RPMI8226 (cell line): ENCODE measurements at regions not wholly inside any gene's neighbourhood (a gene's known extent, or its start where the extent isn't known, plus 50 kb on each side); places are given as distances from the start of the nearest gene placed in this dataset.

Source experiments
- DNase-seq: peaks from one replicate; pipeline ENCODE4 v3.0.0-alpha.2; 2015

- no peak for DNase-seq
Observed at GRCh38 chr2:146918280-146918679, 926.5 kb upstream of the ACVR2A start.

GRCh38 chr2:146917431-146918042 is 927.3 kb upstream of the ACVR2A start:
- no peak for DNase-seq

- DNase-seq: no peak
Observed at GRCh38 chr2:146916914-146917313, 927.9 kb upstream of the ACVR2A start.

GRCh38 chr2:146913476-146913875 is 931.4 kb upstream of the ACVR2A start:
- no peak for DNase-seq

- no peak for DNase-seq
Observed at GRCh38 chr2:146912536-146912935, 932.3 kb upstream of the ACVR2A start.

GRCh38 chr2:146908776-146909175 is 936.1 kb upstream of the ACVR2A start:
- no peak for DNase-seq

GRCh38 chr2:146898083-146898482 is 946.7 kb upstream of the ACVR2A start:
- DNase-seq: no peak

- DNase-seq: no peak
Observed at GRCh38 chr2:146894514-146894913, 950.3 kb upstream of the ACVR2A start.

GRCh38 chr2:146893500-146894041 is 951.3 kb upstream of the ACVR2A start:
- DNase-seq: no peak

- DNase-seq: no peak
Observed at GRCh38 chr2:146890491-146890890, 954.3 kb upstream of the ACVR2A start.

GRCh38 chr2:146879882-146880281 is 964.9 kb upstream of the ACVR2A start:
- no peak for DNase-seq

- no peak for DNase-seq
Observed at GRCh38 chr2:146874260-146874658, 970.6 kb upstream of the ACVR2A start.

GRCh38 chr2:146873646-146874259 is 971.1 kb upstream of the ACVR2A start:
- DNase-seq: no peak

GRCh38 chr2:146873056-146873455 is 971.8 kb upstream of the ACVR2A start:
- no peak for DNase-seq

- DNase-seq: no peak
Observed at GRCh38 chr2:146870691-146871090, 974.1 kb upstream of the ACVR2A start.

GRCh38 chr2:146869328-146869727 is 975.5 kb upstream of the ACVR2A start:
- DNase-seq: no peak

- no peak for DNase-seq
Observed at GRCh38 chr2:146868051-146868450, 976.8 kb upstream of the ACVR2A start.

- DNase-seq: no peak
Observed at GRCh38 chr2:146867477-146867986, 977.3 kb upstream of the ACVR2A start.

GRCh38 chr2:146853741-146854444 is 990.9 kb upstream of the ACVR2A start:
- DNase-seq: no peak

GRCh38 chr2:146852661-146853060 is 992.2 kb upstream of the ACVR2A start:
- DNase-seq: no peak

GRCh38 chr2:146850746-146851145 is 994.1 kb upstream of the ACVR2A start:
- DNase-seq: no peak

- no peak for DNase-seq
Observed at GRCh38 chr2:146847846-146848245, 997.0 kb upstream of the ACVR2A start.

GRCh38 chr2:146844226-146844990 is 1000.4 kb upstream of the ACVR2A start:
- DNase-seq: no peak
